IMR-90 (cell line): ENCODE measurements at regions not wholly inside any gene's neighbourhood (a gene's known extent, or its start where the extent isn't known, plus 50 kb on each side); places are given as distances from the start of the nearest gene placed in this dataset.

ENCODE experiments used
- ATAC-seq: fragments of 200-7000 bp; cut with Tn5 transposase; 2 replicates; pipeline ENCODE4 v1.9.1; 2020; ENCODE audit warnings: low read depth, mild to moderate bottlenecking, moderate library complexity
- BruUV-seq: library from RNA; stranded (reverse); fragments of 400-500 nt; replicated peaks from 2 replicates; lab custom pipeline; 2021; lab: Mats Ljungman, UMichigan
- CTCF ChIA-PET: fragments of 300-600 bp; formaldehyde crosslinking; extraction: SDS; loops from one replicate; lab custom pipeline; 2021; ENCODE audit warnings: antibody characterized with exemption; lab: Yijun Ruan, JAX
- POLR2A ChIA-PET: fragments of 300-600 bp; sonication (Branson Sonifier 250); formaldehyde crosslinking; loops from one replicate; lab custom pipeline; 2022; ENCODE audit warnings: antibody characterized with exemption; ENCODE audit not compliant: unreplicated experiment; lab: Charles Lee
- DNase-seq: peaks from one replicate; pipeline ENCODE4 v3.0.0; 2013
- H2AFZ ChIP-seq: replicated peaks from 2 replicates; pipeline ENCODE3; 2013; ENCODE audit warnings: low read length, mild to moderate bottlenecking; ENCODE audit not compliant: poor library complexity
- H2AK5ac ChIP-seq: 2 replicates; pipeline ENCODE4 v1.6.1; 2013; ENCODE audit warnings: low read depth, low read length, inconsistent platforms
- H2AK9ac ChIP-seq: replicated peaks from 2 replicates; pipeline ENCODE3; 2013; ENCODE audit warnings: mild to moderate bottlenecking, low read depth, low read length, moderate library complexity; ENCODE audit not compliant: poor library complexity
- H2BK120ac ChIP-seq: 2 replicates; pipeline ENCODE4 v1.6.1; 2013; ENCODE audit warnings: low read depth, low read length, inconsistent platforms
- H2BK15ac ChIP-seq: 3 replicates; pipeline ENCODE4 v1.6.1; 2013; ENCODE audit warnings: low read depth, low read length, inconsistent platforms
- H2BK20ac ChIP-seq: 2 replicates; pipeline ENCODE4 v1.6.1; 2013; ENCODE audit warnings: low read depth, mild to moderate bottlenecking, inconsistent platforms, low read length, moderate library complexity
- H2BK5ac ChIP-seq: 2 replicates; pipeline ENCODE4 v1.6.1; 2013; ENCODE audit warnings: mild to moderate bottlenecking, low read depth, low read length, inconsistent platforms; ENCODE audit not compliant: poor library complexity, severe bottlenecking
- H3K14ac ChIP-seq: replicated peaks from 2 replicates; pipeline ENCODE4 v1.6.1; 2013; ENCODE audit warnings: low read depth, low read length, inconsistent platforms
- H3K18ac ChIP-seq: 2 replicates; pipeline ENCODE4 v1.6.1; 2013; ENCODE audit warnings: low read depth, low read length, control low read depth
- H3K23ac ChIP-seq: 2 replicates; pipeline ENCODE4 v1.6.1; 2013; ENCODE audit warnings: low read depth, low read length, inconsistent platforms
- H3K27ac ChIP-seq: 2 replicates; pipeline ENCODE4 v1.5.1; 2013; ENCODE audit warnings: mild to moderate bottlenecking, control low read depth, low read length; ENCODE audit not compliant: insufficient read depth
- H3K27me3 ChIP-seq: 2 replicates; pipeline ENCODE4 v1.6.1; 2013; ENCODE audit warnings: low read length; ENCODE audit not compliant: control insufficient read depth, insufficient read depth
- H3K36me3 ChIP-seq: 2 replicates; pipeline ENCODE4 v1.6.1; 2013; ENCODE audit warnings: low read length, mixed read lengths; ENCODE audit not compliant: control insufficient read depth, insufficient read depth
- H3K4ac ChIP-seq: 2 replicates; pipeline ENCODE4 v1.6.1; 2013; ENCODE audit warnings: low read depth, low read length, inconsistent platforms
- H3K4me1 ChIP-seq: 2 replicates; pipeline ENCODE4 v1.6.1; 2013; ENCODE audit warnings: low read length, mixed read lengths; ENCODE audit not compliant: control insufficient read depth, insufficient read depth
- H3K4me2 ChIP-seq: 2 replicates; pipeline ENCODE4 v1.6.1; 2013; ENCODE audit warnings: low read depth, mild to moderate bottlenecking, control low read depth, low read length, moderate library complexity
- H3K4me3 ChIP-seq: 2 replicates; pipeline ENCODE4 v1.5.1; 2013; ENCODE audit warnings: low read depth, mild to moderate bottlenecking, control low read depth, low read length, moderate library complexity; ENCODE audit not compliant: insufficient read depth
- H3K56ac ChIP-seq: 2 replicates; pipeline ENCODE4 v1.6.1; 2013; ENCODE audit warnings: low read length, inconsistent platforms; ENCODE audit not compliant: insufficient read depth; ENCODE audit errors: extremely low read depth
- H3K79me1 ChIP-seq, 2 experiments: 2 replicates each; pipeline ENCODE4 v1.6.1; 2013; ENCODE audit warnings: low read length in 2 of 2, inconsistent platforms in 1 of 2, low read depth in 1 of 2
- H3K9ac ChIP-seq: 2 replicates; pipeline ENCODE4 v1.6.1; 2013; ENCODE audit warnings: low read depth, low read length, control low read depth
- H3K9me1 ChIP-seq: 2 replicates; pipeline ENCODE4 v1.6.1; 2013; ENCODE audit warnings: low read length, inconsistent platforms; ENCODE audit not compliant: insufficient read depth
- H3K9me3 ChIP-seq: 2 replicates; pipeline ENCODE4 v1.6.1; 2013; ENCODE audit warnings: low read length; ENCODE audit not compliant: control insufficient read depth, insufficient read depth
- H4K20me1 ChIP-seq: 2 replicates; pipeline ENCODE4 v1.6.1; 2013; ENCODE audit warnings: low read length, inconsistent platforms; ENCODE audit not compliant: insufficient read depth
- H4K5ac ChIP-seq: 2 replicates; pipeline ENCODE4 v1.6.1; 2013; ENCODE audit warnings: mild to moderate bottlenecking, low read depth, low read length, control low read depth
- H4K8ac ChIP-seq, 2 experiments: 2 replicates each; pipeline ENCODE4 v1.6.1; 2013; ENCODE audit warnings: low read depth in 2 of 2, low read length in 2 of 2, control low read depth in 1 of 2, inconsistent platforms in 1 of 2
- H4K91ac ChIP-seq: 2 replicates; pipeline ENCODE4 v1.6.1; 2013; ENCODE audit warnings: low read depth, low read length, inconsistent platforms; ENCODE audit not compliant: insufficient read depth
- BHLHE40 ChIP-seq: fragments of 150-350 bp; IDR thresholded peaks from 2 replicates; pipeline ENCODE4 v1.6.1; 2016; ENCODE audit warnings: mild to moderate bottlenecking, low read depth, low read length
- ELK1 ChIP-seq: fragments of 150-350 bp; IDR thresholded peaks from 2 replicates; pipeline ENCODE4 v1.6.1; 2016; ENCODE audit warnings: low read depth, mild to moderate bottlenecking, low read length, moderate library complexity, borderline replicate concordance
- FOS ChIP-seq: fragments of 150-350 bp; IDR thresholded peaks from 2 replicates; pipeline ENCODE4 v1.6.1; 2016; ENCODE audit warnings: low read depth, low read length
- MAZ ChIP-seq: IDR thresholded peaks from 2 replicates; pipeline ENCODE4 v1.6.1; 2012; ENCODE audit warnings: low read depth, mild to moderate bottlenecking, low read length, improper control_type of control experiment, moderate library complexity, borderline replicate concordance
- MXI1 ChIP-seq: IDR thresholded peaks from 2 replicates; pipeline ENCODE4 v1.6.1; 2012; ENCODE audit warnings: low read depth, mild to moderate bottlenecking, low read length, moderate library complexity, borderline replicate concordance
- POLR2A ChIP-seq: IDR thresholded peaks from 2 replicates; pipeline ENCODE4 v1.6.1; 2012; ENCODE audit warnings: mild to moderate bottlenecking, low read depth, low read length
- RFX5 ChIP-seq: IDR thresholded peaks from 2 replicates; pipeline ENCODE4 v1.8.0; 2012; ENCODE audit warnings: low read depth, mild to moderate bottlenecking, low read length, moderate library complexity
- WGBS, 2 experiments: methylation state at CpG; one replicate each; pipeline versions ENCODE4 v1.1.5 to v1.1.7; 2013; ENCODE audit warnings: missing lambda C conversion rate in 2 of 2; ENCODE audit not compliant: insufficient read length in 1 of 2; ENCODE audit errors: extremely low coverage in 2 of 2; 5-methylcytosine and 5-hydroxymethylcytosine counted together
- dilution Hi-C: fragments of 300-500 bp; cut with HindIII; formaldehyde crosslinking; loops from one replicate; pipeline ENCODE4 v1.14.3; 2018; ENCODE audit warnings: low sequenced_read_pairs; ENCODE audit not compliant: unreplicated experiment
- in situ Hi-C: fragments of 300-500 bp; cut with MboI; formaldehyde crosslinking; loops from 3 replicates; pipeline ENCODE4 v1.14.3; 2019; ENCODE audit warnings: low sequenced_read_pairs, inconsistent platforms, mixed read lengths
- intact Hi-C: fragments of 100-400 bp; cut with micrococcal nuclease; formaldehyde crosslinking; loops from 2 replicates; pipeline ENCODE4 v1.10.0; 2022

DNA sequence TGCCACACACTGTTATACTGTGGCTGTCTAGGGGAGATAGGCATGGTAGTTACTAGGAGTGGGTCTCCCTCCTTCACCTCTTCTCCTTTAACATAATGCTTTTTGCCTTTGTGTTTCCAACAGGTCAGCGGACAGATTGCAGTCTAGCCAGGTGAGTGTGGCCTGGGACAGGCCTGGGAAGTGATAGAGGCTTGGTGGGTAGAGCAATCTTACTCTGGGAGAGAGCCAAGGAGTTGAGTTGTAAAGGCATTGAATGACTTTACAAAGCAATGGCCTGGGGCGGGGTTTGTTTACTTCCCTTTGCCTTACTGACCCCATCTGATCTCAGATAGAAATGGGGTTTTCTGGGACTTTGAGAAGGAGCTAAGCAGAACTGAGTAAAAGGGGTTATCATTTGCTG is 51.0 kb upstream of the IKBKE start (continued):
- TF ChIP-seq MXI1 (no peak), MAZ (no peak)

DNA sequence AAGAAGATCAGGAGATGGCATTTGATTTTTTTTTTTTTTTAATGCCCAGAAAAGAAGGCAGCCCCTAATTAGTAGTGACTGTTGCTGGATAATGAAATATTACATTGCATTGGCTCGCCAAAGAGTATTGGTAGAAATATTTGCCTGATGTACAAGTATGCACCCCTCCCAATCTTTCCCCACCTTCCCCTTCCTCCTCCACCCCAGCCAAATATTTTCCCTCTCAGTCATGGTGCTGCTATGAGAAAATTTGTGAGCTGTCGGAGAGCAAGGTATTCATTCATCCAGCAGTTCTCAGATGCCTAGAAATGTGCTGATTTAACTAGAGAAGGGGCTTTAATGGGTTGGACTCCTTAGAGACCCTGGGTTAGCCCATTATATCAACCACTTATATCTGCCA is 50.5 kb upstream of the IKBKE start:
- ChIA-PET CTCF (no interaction called here), POLR2A (no interaction called here)
- no peaks in the 10 kb centered on the region for H3K9me3 ChIP-seq
- in situ Hi-C loops (no loop called here), dilution Hi-C loops (no loop called here), intact Hi-C loops (no loop called here)
- peak; percentile 17 for DNase-seq
- no peak overlapping the region for H4K91ac ChIP-seq
- peaks cover 24% of the 10 kb centered on the region for H3K36me3 ChIP-seq
- BruUV-seq = no TSS peak
- no peak overlapping the region for H2AK9ac ChIP-seq
- H3K9me1 ChIP-seq = peaks cover 12% of the 10 kb centered on the region; the same call in 1 of the 2 replicates
- 0 out of 2 replicates have a peak overlapping the region, but pooled peaks have one; percentile 38 for H2BK120ac ChIP-seq
- H3K9ac ChIP-seq = no peak overlapping the region
- no peak overlapping the region for H3K4me3 ChIP-seq
- WGBS, 2 experiments = no CpG with 5 or more reads among the region's 2 CpGs
- H3K23ac ChIP-seq = no peak overlapping the region
- H3K14ac ChIP-seq = no peak overlapping the region
- H3K27me3 ChIP-seq = no peaks in the 10 kb centered on the region
- peak overlapping the region in 1 of 2 experiments; percentile 36; a peak in 1 of 4 replicates for H4K8ac ChIP-seq
- peaks cover 8% of the 10 kb centered on the region for H3K4me1 ChIP-seq
- no peak overlapping the region for H3K56ac ChIP-seq
- H3K79me1 ChIP-seq = 0 out of 4 replicates have a peak, but pooled peaks cover 0 to 2% of the 10 kb centered on the region in 2 experiments
- H3K18ac ChIP-seq = no peak overlapping the region
- H2BK20ac ChIP-seq = no peak overlapping the region
- no peak overlapping the region for H2BK15ac ChIP-seq
- H3K4ac ChIP-seq = no peak overlapping the region
- TF ChIP-seq BHLHE40 (no peak), FOS (no peak), RFX5 (no peak), ELK1 (no peak), POLR2A (no peak)
- H2AK5ac ChIP-seq = no peak overlapping the region
- no peak overlapping the region for H4K5ac ChIP-seq
- H3K4me2 ChIP-seq = no peak overlapping the region
- no peak overlapping the region for H3K27ac ChIP-seq
- no peaks in the 10 kb centered on the region for H4K20me1 ChIP-seq
- peak; percentile 48; the same call in 1 of the 2 replicates for ATAC-seq
- H2BK5ac ChIP-seq = no peak overlapping the region
- H2AFZ ChIP-seq = no peak overlapping the region
